ENCODE measurements at regions not wholly inside any gene's neighbourhood (a gene's known extent, or its start where the extent isn't known, plus 50 kb on each side); places are given as distances from the start of the nearest gene placed in this dataset.
"Not testable (repeated sequence)": the region's sequence is repeated elsewhere in the genome, so short reads cannot be mapped to it uniquely, and the experiment has no call there.

DNA sequence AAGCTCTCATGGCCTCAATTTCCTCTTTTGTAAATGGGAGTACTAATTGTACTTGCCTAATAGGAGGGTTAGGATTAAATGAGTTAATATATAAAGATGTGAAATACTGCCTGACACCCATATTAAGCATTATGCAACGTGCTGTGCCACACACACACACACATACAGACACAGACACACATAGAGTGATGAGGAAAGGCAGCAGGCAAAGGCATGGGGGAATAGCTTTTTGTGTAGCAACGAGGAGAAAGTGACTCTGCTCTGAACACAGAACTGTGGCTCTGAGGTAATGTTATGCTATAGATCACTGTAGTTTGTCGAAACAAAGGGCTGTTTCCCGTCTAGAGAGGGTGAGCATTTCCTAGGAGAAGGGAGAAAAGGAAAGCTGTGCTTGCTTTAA, 233.3 kb upstream of the SLCO3A1 start:
- no peak for DNase-seq (ENCODE audit: low read depth in 2 of 2)

DNA sequence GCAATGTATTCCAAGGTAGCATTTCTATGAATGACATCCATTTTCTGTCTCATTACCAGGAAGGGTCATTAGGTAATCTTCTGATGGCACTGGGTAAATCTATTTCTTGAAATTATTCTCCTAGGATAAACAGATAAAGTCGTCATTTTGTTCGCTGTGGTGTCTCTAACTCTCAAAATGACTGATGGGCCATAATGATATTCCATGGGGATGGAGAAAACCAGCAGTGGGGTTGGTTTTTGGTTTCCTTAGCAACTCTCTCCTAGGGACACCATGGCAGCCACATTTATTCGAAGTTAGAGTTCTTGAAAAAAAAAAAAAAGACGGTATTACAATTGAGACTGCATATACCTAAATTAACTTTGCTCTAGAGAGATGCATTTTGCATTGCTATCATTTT, 231.3 kb upstream of the SLCO3A1 start:
- DNase-seq (ENCODE audit: low read depth in 2 of 2), result no peak

DNA sequence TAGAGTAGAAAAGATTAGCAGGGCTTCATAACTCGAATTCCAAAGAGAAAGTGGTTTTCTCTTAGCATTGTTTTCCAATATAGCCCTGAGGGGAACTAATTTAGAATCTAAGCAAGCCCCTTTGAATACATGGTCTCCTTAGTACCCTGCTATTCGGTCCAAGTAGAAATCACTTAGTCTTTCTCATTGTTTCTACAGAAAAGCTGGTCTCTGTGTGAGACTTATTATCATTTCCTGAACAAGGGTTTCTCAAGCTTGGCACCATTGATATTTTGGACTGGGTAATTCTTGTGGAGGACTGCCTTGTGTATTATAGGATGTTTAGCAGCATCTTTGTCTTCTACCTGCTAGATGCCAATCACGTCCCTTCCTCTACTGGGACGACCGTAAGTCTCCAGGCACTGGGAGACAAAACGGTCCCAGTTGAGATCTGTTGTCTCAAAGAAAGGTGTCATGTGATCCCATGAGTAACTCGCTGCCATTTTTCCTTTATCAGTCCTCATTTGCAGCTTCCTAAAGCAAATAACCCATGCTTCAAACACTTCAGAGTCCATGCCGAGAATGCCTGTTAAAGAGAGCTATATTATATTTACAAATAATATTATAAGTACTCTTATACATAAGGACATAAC, 230.7 kb upstream of the SLCO3A1 start:
- no peak for DNase-seq (ENCODE audit: low read depth in 2 of 2)

DNA sequence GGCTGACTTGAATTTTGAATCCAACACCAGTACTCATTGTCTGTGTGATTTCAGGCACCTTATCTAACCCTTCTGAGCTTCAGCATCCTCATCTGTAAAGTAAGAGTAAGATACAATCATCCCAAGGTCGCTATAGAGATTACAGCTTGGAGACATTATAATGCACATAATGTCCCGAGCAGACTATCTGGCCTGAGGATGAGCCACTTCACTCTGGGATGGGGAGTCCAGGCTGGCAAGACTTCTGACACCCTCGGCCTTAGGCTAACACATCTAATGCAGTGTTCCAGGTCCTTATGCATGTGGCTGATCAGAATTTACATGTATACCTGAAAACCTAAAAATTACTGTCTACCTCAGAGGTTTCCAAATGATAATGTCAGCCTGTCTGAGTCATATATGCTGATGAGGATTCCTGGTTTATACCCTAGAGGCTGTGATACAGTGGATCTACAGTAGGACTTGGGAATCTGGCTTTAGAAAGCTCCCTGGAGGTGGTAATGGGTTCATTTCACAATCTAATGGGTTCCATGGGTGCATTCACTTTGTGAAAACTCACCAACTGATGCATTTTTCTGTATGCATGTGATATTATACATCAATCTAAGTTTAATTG, 229.0 kb upstream of the SLCO3A1 start:
- DNase-seq (ENCODE audit: low read depth in 2 of 2), result no peak

DNA sequence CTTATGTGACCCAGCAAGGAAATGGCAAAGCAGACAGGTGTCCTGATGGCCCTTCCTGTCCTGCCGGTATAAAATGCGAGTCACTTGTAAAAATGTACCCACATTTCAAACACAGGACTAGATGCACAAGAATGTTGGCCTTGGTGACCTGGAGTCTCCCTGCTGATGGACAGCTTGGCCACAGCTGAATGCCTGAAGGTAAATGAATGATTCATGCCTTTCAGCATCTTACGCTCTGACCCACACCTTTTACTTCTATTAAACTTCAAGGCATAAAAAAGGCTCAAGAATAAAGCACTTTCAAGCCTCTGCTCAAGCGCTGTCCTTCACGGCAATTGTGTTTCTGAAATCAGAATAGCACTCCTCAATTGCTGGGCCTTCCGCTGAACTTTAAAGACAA, 228.0 kb upstream of the SLCO3A1 start:
- DNase-seq (ENCODE audit: low read depth in 2 of 2), result no peak

DNA sequence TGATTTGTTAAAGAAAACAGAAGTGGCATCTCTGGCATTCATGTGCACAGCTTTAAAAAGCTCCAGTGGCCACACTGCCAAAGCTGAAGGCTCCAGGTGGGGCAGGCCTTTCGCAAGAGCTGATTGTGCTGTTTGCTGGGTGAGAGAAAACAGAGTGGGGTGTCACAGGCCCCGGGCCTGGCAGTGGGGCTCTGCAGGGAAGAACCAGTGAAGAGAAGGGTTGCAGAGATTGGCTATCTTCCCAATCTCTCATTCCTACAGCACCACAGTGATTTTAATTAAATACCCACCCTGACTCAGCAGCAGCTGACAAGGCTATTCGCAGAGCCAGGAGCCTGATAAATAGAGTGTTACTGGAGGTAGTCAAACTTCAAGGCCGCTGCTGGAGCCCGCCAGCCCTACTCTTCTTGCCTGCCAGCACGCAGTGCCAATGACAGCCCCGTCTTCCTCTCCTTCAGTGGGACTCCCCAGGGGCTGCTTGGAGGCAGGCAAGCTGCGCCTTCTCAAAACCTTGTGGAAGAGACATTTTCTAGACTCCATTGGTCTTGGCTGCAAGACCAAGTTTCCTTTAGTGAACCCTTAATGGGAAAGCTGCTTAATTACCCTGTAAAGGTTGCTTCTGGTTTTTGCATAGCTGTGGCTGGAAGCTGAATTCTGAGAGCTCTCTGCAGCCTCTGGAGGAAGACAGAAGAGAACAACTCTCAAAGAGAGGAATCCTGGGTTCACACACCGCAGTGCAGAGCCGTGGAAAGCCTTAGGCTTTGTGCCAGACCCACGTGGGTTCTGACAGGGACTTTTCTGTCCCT, 225.8 kb upstream of the SLCO3A1 start:
- no peak for DNase-seq (ENCODE audit: low read depth in 2 of 2)

DNA sequence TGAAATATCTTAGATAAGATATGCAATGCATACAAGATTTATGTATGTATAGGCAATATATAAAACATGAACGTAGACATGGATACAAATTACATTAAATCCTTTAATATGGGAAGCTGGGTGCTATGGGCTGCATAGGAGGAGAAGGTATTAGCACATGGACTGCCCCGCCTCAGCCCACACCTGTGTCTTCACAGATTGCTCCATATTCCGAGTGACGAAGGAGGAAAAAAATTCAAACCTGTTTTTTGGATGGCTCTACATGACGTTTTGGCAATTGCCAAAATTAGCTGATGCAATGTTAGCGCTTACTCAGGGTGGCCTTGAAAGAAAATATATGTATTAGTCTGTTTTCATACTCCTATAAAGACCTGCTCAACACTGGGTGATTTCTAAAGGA, 223.4 kb upstream of the SLCO3A1 start:
- no peak for DNase-seq (ENCODE audit: low read depth in 2 of 2)

DNA sequence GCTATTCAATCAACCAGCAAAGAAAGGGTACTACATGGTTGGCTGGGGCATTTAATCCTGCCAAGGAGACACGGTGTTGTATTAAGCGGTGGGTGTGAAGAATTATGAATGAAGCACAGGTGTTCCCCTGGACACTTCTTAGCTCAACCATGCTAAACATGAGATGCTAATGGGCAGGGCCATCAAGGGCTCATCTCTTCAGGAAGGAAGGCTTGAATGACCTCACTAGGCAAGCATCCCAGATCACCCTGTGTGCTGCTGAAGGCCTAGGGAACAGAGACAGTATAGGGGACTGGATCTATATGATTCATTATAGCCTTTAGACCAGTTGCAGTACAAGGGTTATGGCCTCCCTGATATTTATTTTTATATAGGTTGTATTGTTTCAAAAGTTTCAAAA, 221.3 kb upstream of the SLCO3A1 start:
- no peak for DNase-seq (ENCODE audit: low read depth in 2 of 2)

DNA sequence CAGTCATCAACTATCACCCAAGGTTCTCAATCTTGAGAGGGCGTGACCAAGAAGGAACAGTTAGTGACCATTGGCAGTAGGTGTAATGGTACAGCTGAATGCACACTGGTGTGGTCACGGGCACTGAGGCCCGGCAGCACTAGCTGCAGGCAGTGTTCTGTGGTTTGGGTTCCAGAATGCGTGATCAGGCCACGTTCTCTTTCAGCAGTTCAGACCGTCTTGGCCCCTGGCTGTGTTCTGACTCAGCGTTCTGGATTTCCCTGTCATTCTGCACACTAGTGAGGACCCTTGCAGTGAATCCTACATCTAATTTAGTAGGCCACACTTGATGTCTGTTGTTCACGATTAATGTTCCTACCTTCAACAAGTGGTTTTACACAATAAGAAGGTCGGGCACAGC, 220.5 kb upstream of the SLCO3A1 start:
- DNase-seq (ENCODE audit: low read depth in 2 of 2), result no peak

DNA sequence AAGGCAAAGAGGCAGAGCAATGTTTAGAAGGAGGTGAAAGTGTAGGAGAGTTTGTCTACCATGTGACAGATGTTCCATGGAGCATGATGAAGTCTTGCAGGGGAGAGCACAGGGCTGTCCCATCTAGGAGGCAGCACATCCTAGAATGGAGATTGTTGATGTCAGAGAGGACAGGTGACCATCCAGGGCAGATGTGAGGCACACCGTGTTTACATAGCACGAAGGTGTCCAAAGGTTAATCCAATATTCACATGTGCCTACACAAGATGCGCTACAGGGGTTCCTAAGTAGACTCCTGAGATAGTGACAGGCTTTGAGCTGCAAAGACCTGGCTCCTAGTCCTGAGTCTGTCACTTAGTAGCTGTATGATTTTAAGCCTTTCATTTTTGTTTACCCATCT, 219.3 kb upstream of the SLCO3A1 start:
- DNase-seq (ENCODE audit: low read depth in 2 of 2), result no peak

DNA sequence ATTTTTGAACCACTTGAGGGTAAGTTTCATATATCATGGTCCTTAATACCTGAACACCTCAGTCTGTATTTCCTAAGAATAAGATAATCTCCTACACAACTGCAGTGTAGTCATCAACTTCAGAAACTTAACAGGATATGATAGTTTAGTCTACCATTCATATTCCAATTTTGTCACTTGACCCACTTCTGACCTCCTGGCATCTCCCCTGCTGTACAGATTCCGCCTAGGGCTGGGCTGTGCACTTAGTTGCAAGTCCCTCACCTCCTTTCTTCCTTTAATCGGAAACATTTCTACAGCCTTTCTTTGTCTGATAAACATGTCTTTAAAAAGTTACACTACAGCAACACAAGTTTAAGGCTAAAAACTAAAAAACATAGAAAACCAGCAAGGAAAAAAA, 218.4 kb upstream of the SLCO3A1 start:
- DNase-seq (ENCODE audit: low read depth in 2 of 2), result no peak

DNA sequence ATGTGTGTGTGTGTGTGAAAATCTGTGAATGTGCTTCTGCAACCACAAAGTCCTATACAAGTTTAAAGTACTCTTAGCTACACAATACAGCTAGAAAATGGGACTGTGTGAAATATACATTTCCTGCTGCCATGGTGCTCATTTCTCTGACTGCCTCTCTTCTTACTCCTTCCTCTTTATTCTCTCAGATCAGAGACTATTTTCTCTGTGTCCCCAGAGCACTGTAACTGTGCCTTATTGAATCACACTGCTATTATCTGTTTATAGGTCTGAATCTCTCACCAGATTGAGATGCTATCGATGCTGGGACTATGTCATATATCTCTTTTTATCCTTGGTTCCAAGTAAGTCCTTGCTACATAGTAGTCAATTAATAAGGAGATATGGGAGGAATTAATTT, 217.9 kb upstream of the SLCO3A1 start:
- DNase-seq (ENCODE audit: low read depth in 2 of 2), result no peak

DNA sequence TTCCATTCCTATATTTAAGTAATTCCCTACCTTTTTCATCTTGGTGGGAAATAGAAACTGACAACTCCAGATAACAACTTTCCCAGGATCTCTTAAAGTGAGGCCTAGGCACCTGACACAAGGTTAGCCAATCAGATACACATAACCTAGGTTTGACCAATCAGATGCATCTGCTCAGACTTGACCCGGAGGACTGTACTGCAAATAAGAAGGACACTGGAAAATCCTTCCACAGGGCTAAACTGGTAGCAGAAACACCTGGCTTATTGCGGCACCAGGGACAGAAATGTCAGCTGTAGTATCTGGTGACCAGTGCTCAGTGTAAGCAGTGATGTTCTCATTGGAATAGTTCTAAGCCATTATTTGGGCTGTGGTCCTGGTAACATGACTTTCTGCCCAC, 204.5 kb upstream of the SLCO3A1 start:
- DNase-seq (ENCODE audit: low read depth in 2 of 2), result no peak

DNA sequence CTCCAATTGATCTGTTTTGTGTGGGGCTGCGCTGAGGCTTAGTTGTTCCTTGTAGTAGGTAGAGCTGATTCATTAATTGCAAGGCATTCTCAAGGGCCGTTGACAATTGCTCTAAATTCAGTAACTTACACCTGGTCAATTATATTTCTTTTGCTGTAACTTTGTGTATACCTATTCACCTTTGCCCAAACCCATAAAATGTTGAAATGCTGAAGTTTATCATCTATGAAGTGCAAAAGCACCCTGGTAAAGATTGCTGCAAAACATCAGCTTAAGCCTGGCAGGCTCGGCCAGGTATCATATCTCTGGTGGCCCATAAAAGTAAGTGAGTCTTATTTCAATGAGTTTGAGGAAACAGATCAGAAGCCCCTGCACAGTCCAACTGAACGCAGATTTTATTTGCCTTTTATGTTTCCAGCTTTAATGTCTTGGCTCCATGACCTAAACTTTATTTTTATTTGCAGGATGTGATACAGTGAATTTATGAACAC, 203.6 kb upstream of the SLCO3A1 start:
- no peak for DNase-seq (ENCODE audit: low read depth in 2 of 2)

DNA sequence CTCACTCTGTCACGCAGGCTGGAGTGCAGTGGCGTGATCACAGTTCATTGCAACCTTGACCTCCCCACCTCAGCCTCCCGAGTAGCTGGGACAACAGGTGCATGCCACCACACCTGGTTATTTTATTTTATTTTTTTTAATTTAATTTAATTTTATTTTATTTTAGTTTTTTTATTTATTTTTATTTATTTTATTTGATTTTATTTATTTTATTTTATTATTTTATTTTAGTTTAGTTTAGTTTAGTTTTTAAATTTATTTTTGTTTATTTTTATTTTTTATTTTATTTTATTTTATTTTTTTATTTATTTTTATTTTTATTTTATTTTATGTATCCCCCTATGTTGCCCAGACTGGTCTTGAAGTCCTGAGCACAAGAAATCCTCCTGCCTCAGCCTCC, 202.3 kb upstream of the SLCO3A1 start:
- DNase-seq (ENCODE audit: low read depth in 2 of 2), result no peak

DNA sequence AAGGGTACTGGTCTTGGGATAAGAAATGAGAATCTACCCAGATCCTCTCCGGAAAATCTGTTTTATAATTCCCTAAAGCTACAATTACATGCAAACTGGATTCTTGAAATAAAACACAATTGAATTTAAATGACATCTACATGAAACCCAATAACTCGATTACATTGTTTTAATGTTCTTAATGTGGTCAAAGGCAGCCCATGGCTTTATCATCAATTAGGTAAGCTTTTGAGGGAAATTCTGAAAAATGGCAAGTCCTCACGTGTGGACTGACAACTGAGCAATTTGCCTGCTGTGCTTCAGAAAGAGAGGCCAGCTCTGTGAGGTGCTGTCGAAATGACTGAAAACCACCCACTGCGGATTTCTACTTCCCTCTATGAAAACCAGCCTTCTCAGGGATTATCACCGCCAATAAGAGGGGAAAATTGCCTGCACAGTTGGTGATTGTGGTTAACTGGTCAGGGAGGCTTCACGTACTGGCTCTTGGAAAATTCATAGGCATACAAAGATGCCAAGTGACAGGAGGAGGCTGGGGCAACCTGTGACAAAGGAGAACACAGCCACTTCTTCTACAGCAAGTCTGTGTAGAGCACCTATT, 200.8 kb upstream of the SLCO3A1 start:
- DNase-seq (ENCODE audit: low read depth in 2 of 2), result no peak

DNA sequence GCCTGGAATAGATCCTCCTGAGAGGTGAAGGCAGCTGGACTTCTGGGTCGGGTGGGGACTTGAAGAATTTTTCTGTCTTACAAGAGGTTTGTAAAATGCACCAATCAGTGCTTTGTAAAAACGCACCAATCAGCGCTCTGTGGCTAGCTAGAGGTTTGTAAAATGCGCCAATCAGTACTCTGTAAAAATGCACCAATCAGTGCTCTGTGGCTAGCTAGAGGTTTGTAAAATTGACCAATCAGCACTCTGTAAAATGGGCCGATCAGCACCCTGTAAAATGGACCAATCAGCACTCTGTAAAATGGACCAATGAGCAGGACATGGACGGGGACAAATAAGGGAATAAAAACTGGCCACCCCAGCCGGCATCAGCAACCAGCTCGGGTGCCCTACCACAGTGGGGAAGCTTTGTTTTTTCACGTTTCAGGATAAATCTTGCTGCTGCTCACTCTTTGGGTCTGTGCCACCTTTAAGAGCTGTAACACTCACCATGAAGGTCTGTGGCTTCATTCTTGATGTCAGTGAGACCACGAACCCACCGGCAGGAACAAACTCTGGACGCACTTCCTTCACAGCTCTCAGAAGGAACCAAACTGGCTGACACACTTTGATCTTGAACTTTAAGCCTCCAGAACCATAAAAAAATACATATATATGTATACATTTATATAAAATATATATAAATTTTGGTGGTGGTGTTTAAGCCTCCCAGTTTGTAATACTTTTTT, 197.8 kb upstream of the SLCO3A1 start:
- DNase-seq (ENCODE audit: low read depth in 2 of 2), result not testable (repeated sequence)

DNA sequence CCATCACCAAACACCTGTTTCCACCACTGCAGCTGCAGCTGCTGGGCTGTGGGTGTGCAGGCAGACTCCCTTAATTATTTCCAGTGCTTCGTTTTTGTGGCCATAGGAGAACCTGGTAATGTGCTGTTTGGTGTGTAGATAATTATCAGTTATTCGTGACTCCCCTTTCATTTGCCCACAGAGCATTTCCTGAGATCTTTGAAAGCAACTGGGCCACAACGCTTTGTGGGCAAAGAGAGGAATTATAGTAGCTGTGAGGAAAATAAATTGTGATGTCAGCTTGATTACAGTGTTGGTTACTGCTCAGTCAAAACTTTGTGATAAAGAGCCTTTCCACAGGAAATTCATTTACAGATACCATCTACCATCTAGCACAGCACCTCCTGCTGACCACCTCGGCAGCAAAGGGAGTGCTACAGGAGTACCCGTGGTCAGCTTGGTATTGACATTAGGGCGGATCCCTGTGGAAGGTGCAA, 193.3 kb upstream of the SLCO3A1 start:
- no peak for DNase-seq (ENCODE audit: low read depth in 2 of 2)

DNA sequence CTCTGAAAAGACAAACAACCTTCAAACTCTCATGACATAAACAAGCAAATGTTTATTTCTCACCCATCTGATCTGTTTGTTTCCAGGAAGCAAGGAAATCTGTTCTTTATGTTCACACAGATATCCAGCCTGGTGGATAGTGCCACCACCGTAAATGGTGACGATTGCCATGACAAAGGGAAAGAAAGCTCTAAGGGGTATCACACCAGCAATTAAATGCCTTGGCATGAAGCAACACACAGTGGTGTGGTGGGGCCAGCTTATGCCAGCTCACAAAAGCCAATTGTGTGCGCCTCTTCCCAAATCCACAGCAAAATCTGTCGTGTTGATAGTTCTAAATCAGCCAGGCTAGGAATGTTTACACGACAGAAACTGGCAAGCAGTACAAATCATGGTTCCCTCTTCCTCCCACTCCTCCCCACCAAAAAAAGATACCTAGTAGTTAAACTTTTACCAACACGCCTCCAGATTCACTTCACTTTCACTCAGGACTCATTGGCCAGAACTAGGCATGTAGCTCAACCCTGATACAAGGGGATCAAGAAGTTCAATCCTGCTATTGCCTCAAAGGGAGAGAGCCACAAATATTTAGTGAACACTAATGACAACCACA, 189.2 kb upstream of the SLCO3A1 start:
- no peak for DNase-seq (ENCODE audit: low read depth in 2 of 2)

DNA sequence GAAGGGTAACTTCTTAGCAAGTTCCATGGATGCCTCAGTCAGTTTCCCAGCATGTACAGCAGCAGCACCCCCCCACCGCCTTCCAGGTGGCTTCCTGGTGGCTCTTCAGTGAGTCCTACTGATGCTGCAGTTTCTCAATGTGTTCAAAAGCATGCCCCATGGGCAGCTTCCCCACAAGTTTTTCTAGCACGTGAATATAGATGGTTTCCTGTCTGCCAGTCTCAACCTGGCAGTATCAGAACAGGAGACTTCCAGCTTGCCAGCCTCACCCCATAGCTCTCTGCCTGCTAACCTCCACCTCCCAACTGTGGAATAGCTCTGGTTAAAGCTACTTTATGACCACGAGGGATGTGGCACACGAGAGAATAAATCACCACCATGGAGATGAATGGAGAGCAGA, 188.3 kb upstream of the SLCO3A1 start:
- no peak for DNase-seq (ENCODE audit: low read depth in 2 of 2)

DNA sequence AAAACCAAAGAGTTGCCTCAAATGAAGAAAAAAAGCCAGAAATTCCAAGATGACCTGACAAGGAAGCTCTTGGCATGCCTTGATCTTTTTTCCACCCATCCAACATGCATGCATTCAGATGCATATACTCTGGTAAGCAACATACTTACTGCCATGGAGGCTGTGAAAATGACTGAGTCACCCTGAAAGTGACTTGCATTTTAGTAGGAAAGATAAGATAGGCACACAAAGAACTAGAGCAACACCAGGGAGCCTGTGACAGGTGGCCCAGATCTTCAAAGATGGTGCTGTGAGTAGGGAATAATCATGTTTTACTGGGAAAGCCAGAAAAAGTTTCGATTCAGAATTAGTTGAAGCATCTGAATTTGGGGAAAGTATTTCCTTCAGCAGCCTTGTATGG, 185.1 kb upstream of the SLCO3A1 start:
- DNase-seq (ENCODE audit: low read depth in 2 of 2), result no peak
